RWPE1 (cell line): ENCODE measurements at regions not wholly inside any gene's neighbourhood (a gene's known extent, or its start where the extent isn't known, plus 50 kb on each side); places are given as distances from the start of the nearest gene placed in this dataset.
A peak's percentile ranks its signal among the peaks of the same experiment; 100 is the strongest.
"Not testable (repeated sequence)": the region's sequence is repeated elsewhere in the genome, so short reads cannot be mapped to it uniquely, and the experiment has no call there.

ENCODE experiments used
- CTCF ChIA-PET: fragments of 350-600 bp; sonication (Branson Sonifier 250); formaldehyde crosslinking; extraction: SDS; loops from one replicate; lab custom pipeline; 2021; lab: Yijun Ruan, JAX
- POLR2A ChIA-PET: fragments of 400-600 bp; formaldehyde crosslinking; extraction: SDS; loops from one replicate; lab custom pipeline; 2020; ENCODE audit warnings: antibody characterized with exemption; ENCODE audit not compliant: low non-redundant PET; lab: Yijun Ruan, JAX
- DNase-seq: peaks from one replicate; pipeline ENCODE4 v3.0.0; 2012; ENCODE audit warnings: low spot score
- H3K27ac ChIP-seq: fragments of 450-650 bp; 2 replicates; pipeline ENCODE4 v1.5.1; 2017
- TF ChIP-seq, protein P1 (sequence below): fragments of 450-650 bp; conservative IDR thresholded peaks from 2 replicates; pipeline ENCODE4 v1.5.1; 2017; ENCODE audit warnings: low read depth, mild to moderate bottlenecking

DNA sequence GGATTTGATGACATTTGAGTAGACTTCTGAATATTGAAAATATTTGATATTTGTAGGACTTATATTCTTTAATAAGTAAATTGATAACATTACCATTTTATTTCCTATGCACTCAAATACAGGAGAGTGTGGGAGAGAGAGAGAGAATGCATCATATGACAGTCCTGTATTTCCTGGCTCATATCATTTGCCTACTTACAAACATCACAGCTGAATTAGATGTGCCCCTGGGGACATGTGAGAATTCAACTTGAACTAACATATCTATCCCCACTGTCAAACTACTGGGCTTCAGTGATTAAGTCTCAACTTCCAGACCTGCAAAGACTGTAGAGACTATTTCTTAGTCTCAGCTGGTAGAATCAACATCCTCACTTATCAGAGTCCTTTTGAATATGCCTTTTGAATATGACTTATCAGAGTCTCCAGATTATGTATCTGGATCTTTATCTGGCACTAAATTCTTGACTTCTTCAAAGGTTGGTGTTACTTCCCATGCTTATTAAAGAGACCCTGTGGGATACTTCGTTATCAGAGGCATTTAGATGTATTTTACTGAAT, 75.5 kb downstream of the PABPC4L start:
- CTCF ChIA-PET, result no interaction called here
- POLR2A ChIA-PET, result no interaction called here
- TF ChIP-seq, protein P1, sequence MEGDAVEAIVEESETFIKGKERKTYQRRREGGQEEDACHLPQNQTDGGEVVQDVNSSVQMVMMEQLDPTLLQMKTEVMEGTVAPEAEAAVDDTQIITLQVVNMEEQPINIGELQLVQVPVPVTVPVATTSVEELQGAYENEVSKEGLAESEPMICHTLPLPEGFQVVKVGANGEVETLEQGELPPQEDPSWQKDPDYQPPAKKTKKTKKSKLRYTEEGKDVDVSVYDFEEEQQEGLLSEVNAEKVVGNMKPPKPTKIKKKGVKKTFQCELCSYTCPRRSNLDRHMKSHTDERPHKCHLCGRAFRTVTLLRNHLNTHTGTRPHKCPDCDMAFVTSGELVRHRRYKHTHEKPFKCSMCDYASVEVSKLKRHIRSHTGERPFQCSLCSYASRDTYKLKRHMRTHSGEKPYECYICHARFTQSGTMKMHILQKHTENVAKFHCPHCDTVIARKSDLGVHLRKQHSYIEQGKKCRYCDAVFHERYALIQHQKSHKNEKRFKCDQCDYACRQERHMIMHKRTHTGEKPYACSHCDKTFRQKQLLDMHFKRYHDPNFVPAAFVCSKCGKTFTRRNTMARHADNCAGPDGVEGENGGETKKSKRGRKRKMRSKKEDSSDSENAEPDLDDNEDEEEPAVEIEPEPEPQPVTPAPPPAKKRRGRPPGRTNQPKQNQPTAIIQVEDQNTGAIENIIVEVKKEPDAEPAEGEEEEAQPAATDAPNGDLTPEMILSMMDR, result no peak
- no peak overlapping the region for H3K27ac ChIP-seq
- DNase-seq, result no peak

DNA sequence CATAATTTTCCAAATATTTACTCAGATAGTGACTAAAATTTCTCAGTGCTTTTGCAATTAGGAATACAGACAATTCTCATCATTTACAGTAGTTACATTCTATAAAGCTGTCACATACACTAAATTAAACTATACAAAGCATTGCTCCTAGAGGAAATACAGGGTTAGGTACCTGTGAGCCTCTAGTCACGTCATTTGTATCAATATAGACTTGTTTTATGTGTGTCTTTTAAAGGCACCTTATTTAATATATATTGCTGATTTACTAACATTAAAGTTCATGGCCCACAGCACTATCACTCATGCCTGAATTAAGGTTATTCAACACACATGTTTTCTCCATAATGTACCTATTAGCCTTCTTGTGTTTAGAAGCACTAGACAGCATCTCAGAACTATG, 78.7 kb downstream of the PABPC4L start:
- H3K27ac ChIP-seq, result no peak overlapping the region
- TF ChIP-seq, protein P1, result no peak
- DNase-seq, result no peak
- CTCF ChIA-PET, result no interaction called here
- POLR2A ChIA-PET, result no interaction called here

DNA sequence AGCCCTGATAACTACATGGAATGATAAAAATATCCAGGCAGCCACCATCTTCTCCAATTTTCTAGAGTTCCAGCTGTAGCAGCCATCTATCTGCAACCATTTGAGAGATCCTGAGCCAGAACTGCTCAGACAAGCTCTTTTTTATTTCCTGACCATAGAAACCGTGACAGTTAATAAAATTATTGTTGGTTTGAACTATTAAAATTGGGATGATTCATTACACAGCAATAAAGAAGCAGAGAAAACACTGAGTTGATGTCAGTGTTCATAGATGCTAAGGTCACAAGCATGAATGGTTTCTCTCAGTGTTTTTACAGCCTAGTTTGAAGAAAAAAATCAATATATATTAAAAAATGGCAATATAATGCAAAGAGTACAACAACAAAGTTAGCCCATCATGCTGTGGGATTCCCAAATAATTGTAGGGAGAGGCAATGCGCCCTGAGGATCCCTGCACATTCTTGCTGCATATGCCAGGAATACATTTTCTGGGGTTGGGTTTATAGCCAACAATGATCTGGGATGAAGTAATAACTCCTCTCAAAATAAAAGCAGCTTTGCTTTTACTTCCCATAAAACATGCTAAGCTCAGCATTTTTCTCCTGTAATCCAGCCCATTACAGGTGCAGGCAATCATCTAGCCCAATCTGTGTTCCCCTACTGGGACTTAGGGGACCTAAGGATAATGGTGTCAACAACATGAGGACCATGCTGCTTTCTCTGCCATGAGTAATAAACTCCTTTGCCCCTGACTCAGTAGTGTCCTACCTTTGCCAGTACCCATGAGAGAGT, 84.0 kb downstream of the PABPC4L start:
- TF ChIP-seq, protein P1, result no peak
- DNase-seq, result no peak
- ChIA-PET POLR2A (no interaction called here), CTCF (interaction anchor here (0.7 kb wide), 1 partner anchor 10 kb away, joined by 3 read pairs; no protein-coding TSS in a partner anchor)
- H3K27ac ChIP-seq, result no peak overlapping the region

DNA sequence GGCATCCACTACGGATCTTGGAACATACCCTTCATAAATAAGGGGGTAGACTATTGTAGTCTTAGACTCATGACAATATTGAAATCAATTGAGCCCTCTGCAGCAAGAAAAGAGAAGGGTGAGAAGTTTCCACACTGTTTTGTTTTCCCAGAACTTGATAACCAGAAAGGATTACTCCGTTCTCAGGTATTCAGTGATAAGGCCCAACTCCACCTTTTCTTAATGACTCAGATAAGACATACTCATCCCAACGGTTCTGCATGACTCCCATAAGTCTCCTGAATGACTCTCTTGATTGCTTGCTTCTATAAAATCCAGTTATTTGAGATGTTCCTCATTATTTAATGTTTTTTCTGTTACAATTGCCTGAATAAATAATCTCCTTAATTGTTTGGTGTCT, 111.7 kb downstream of the PABPC4L start:
- peak; percentile 0 for DNase-seq
- CTCF ChIA-PET, result no interaction called here
- TF ChIP-seq, protein P1, result no peak
- no peak overlapping the region for H3K27ac ChIP-seq
- POLR2A ChIA-PET, result no interaction called here

- DNase-seq, result no peak
- ChIA-PET POLR2A (no interaction called here), CTCF (no interaction called here)
- H3K27ac ChIP-seq, result no peak overlapping the region
- TF ChIP-seq, protein P1, result no peak
Observed at GRCh38 chr4:134085496-134085895, 116.1 kb downstream of the PABPC4L start.

- POLR2A ChIA-PET, CTCF ChIA-PET: not testable (repeated sequence)
Observed at GRCh38 chr4:134079085-134079484, 122.5 kb downstream of the PABPC4L start.

More at GRCh38 chr4:134079085-134079484, 122.5 kb downstream of the PABPC4L start:
- not testable (repeated sequence) for H3K27ac ChIP-seq, DNase-seq
